OCI-LY1 (cell line): ENCODE measurements at regions not wholly inside any gene's neighbourhood (a gene's known extent, or its start where the extent isn't known, plus 50 kb on each side); places are given as distances from the start of the nearest gene placed in this dataset.

ENCODE experiments used
- EZH2 ChIP-seq: fragments of 200-600 bp; sonication (generic), shearing (Covaris generic); IDR thresholded peaks from 2 replicates; pipeline ENCODE4 v1.8.0; 2017; ENCODE audit warnings: borderline replicate concordance, mixed run types, mild to moderate bottlenecking, antibody characterized with exemption, low read length, moderate library complexity, mixed read lengths
- TF ChIP-seq, protein P1 (sequence below): fragments of 200-600 bp; sonication (generic), shearing (Covaris generic); IDR thresholded peaks from 2 replicates; pipeline ENCODE4 v1.5.1; 2017; ENCODE audit warnings: mild to moderate bottlenecking, antibody characterized with exemption, low read length, moderate library complexity, mixed read lengths

- TF ChIP-seq, protein P1, sequence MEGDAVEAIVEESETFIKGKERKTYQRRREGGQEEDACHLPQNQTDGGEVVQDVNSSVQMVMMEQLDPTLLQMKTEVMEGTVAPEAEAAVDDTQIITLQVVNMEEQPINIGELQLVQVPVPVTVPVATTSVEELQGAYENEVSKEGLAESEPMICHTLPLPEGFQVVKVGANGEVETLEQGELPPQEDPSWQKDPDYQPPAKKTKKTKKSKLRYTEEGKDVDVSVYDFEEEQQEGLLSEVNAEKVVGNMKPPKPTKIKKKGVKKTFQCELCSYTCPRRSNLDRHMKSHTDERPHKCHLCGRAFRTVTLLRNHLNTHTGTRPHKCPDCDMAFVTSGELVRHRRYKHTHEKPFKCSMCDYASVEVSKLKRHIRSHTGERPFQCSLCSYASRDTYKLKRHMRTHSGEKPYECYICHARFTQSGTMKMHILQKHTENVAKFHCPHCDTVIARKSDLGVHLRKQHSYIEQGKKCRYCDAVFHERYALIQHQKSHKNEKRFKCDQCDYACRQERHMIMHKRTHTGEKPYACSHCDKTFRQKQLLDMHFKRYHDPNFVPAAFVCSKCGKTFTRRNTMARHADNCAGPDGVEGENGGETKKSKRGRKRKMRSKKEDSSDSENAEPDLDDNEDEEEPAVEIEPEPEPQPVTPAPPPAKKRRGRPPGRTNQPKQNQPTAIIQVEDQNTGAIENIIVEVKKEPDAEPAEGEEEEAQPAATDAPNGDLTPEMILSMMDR, result no peak
- no peak for TF ChIP-seq EZH2
These were observed 170.0 kb downstream of the NR2F2 start for GRCh38 chr15:96500508-96500907.
